SU-DHL-6 (cell line): ENCODE measurements at regions not wholly inside any gene's neighbourhood (a gene's known extent, or its start where the extent isn't known, plus 50 kb on each side); places are given as distances from the start of the nearest gene placed in this dataset.

Experiments
- EZH2phosphoT487 ChIP-seq: fragments of 200-600 bp; sonication (generic), shearing (Covaris generic); conservative IDR thresholded peaks from 2 replicates; pipeline ENCODE4 v1.6.1; 2018; ENCODE audit warnings: mild to moderate bottlenecking, antibody characterized with exemption, low read length, moderate library complexity, mixed read lengths
- TF ChIP-seq, protein P1 (sequence below): fragments of 200-600 bp; sonication (generic); IDR thresholded peaks from one replicate; pipeline ENCODE4 v1.5.1; 2017; ENCODE audit warnings: antibody characterized with exemption, mild to moderate bottlenecking, low read length, moderate library complexity; ENCODE audit not compliant: insufficient read depth, poor library complexity, severe bottlenecking

DNA sequence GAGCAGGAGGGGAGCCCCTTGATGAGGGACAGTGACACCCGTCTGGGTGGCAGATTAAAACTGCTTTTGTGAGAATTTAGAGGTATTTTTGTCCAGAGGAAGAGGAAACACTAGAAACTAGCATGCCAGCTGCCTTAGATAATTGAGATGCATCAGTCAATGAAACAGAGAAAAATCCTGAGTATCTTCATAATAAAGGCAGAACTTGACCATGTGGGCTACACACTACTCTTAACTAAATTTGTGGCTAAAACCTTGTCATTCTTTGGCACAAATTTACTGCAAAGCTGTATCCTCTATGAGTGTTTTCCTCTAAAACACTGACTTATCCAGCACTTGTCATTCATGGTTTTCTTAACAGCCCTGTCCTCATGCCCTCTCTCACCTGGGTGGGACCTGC lies 259.7 kb upstream of the TPM1 start:
- TF ChIP-seq, protein P1, sequence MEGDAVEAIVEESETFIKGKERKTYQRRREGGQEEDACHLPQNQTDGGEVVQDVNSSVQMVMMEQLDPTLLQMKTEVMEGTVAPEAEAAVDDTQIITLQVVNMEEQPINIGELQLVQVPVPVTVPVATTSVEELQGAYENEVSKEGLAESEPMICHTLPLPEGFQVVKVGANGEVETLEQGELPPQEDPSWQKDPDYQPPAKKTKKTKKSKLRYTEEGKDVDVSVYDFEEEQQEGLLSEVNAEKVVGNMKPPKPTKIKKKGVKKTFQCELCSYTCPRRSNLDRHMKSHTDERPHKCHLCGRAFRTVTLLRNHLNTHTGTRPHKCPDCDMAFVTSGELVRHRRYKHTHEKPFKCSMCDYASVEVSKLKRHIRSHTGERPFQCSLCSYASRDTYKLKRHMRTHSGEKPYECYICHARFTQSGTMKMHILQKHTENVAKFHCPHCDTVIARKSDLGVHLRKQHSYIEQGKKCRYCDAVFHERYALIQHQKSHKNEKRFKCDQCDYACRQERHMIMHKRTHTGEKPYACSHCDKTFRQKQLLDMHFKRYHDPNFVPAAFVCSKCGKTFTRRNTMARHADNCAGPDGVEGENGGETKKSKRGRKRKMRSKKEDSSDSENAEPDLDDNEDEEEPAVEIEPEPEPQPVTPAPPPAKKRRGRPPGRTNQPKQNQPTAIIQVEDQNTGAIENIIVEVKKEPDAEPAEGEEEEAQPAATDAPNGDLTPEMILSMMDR, result no peak
- no peak for TF ChIP-seq EZH2phosphoT487
